COLO668 (cell line): ENCODE measurements at regions not wholly inside any gene's neighbourhood (a gene's known extent, or its start where the extent isn't known, plus 50 kb on each side); places are given as distances from the start of the nearest gene placed in this dataset.

Experiments
- DNase-seq: peaks from one replicate; lab custom pipeline; 2025; ENCODE audit not compliant: unreplicated experiment; lab: John Stamatoyannopoulos, UW

GRCh38 chr20:11624704-11625103 is 293.0 kb upstream of the BTBD3 start:
- no peak for DNase-seq

GRCh38 chr20:11626551-11626950 is 291.1 kb upstream of the BTBD3 start:
- DNase-seq: no peak

- DNase-seq: no peak
These were observed 274.8 kb upstream of the BTBD3 start for GRCh38 chr20:11642866-11643265.

- DNase-seq: no peak
These were observed 271.3 kb upstream of the BTBD3 start for GRCh38 chr20:11646359-11646758.

GRCh38 chr20:11650566-11650965 is 267.1 kb upstream of the BTBD3 start:
- no peak for DNase-seq

GRCh38 chr20:11651138-11651537 is 266.6 kb upstream of the BTBD3 start:
- DNase-seq: no peak

GRCh38 chr20:11651647-11652046 is 266.0 kb upstream of the BTBD3 start:
- no peak for DNase-seq

- DNase-seq: no peak
These were observed 265.6 kb upstream of the BTBD3 start for GRCh38 chr20:11652128-11652527.

- DNase-seq: no peak
These were observed 262.9 kb upstream of the BTBD3 start for GRCh38 chr20:11654766-11655165.

GRCh38 chr20:11660673-11661072 is 257.0 kb upstream of the BTBD3 start:
- DNase-seq: no peak

- no peak for DNase-seq
These were observed 246.6 kb upstream of the BTBD3 start for GRCh38 chr20:11671015-11671511.

GRCh38 chr20:11672959-11673358 is 244.7 kb upstream of the BTBD3 start:
- no peak for DNase-seq

- no peak for DNase-seq
These were observed 241.6 kb upstream of the BTBD3 start for GRCh38 chr20:11675920-11676629.

GRCh38 chr20:11676630-11677287 is 240.9 kb upstream of the BTBD3 start:
- DNase-seq: peak; percentile 50

GRCh38 chr20:11677428-11677827 is 240.3 kb upstream of the BTBD3 start:
- no peak for DNase-seq

- DNase-seq: no peak
These were observed 239.9 kb upstream of the BTBD3 start for GRCh38 chr20:11677836-11678235.

GRCh38 chr20:11682285-11682684 is 235.4 kb upstream of the BTBD3 start:
- DNase-seq: no peak

GRCh38 chr20:11686195-11686594 is 231.5 kb upstream of the BTBD3 start:
- no peak for DNase-seq

GRCh38 chr20:11686820-11687543 is 230.7 kb upstream of the BTBD3 start:
- DNase-seq: peak; percentile 90

GRCh38 chr20:11687546-11688292 is 230.0 kb upstream of the BTBD3 start:
- peak; percentile 80 for DNase-seq

- no peak for DNase-seq
These were observed 228.4 kb upstream of the BTBD3 start for GRCh38 chr20:11689262-11689661.
